ENCODE measurements at regions not wholly inside any gene's neighbourhood (a gene's known extent, or its start where the extent isn't known, plus 50 kb on each side); places are given as distances from the start of the nearest gene placed in this dataset.

- TF ChIP-seq CTCF (IDR thresholded peaks at IDR 0.05; ENCODE audit: insufficient read depth, low read length, poor library complexity, severe bottlenecking) = no peak
- TF ChIP-seq EZH2phosphoT487 (conservative IDR thresholded peaks at IDR 0.05; ENCODE audit: low read length) = no peak
Measured at GRCh38 chr4:156117743-156118142, 164.1 kb upstream of the CTSO start.
